ENCODE measurements at regions not wholly inside any gene's neighbourhood (a gene's known extent, or its start where the extent isn't known, plus 50 kb on each side); places are given as distances from the start of the nearest gene placed in this dataset.

GRCh38 chr4:167973513-167973912, 118.8 kb upstream of the ANXA10 start:
- TF ChIP-seq CTCF (conservative IDR thresholded peaks at IDR 0.05; ENCODE audit: low read length) (no peak), EZH2phosphoT487 (IDR thresholded peaks at IDR 0.05; ENCODE audit: borderline replicate concordance) (no peak)
